Head of caudate nucleus (tissue), 42 donors: ENCODE measurements at regions not wholly inside any gene's neighbourhood (a gene's known extent, or its start where the extent isn't known, plus 50 kb on each side); places are given as distances from the start of the nearest gene placed in this dataset.

Source experiments
- DNase-seq, 42 donors: peaks; one replicate each; pipeline versions ENCODE4 v3.0.0 to v3.0.0-alpha.2; 2020 to 2021; ENCODE audit warnings: mixed read lengths in 7 of 42
- intact Hi-C: fragments of 100-400 bp; cut with DNase I; formaldehyde crosslinking; loops from one replicate; pipeline ENCODE4 v1.15.0; 2022

DNA sequence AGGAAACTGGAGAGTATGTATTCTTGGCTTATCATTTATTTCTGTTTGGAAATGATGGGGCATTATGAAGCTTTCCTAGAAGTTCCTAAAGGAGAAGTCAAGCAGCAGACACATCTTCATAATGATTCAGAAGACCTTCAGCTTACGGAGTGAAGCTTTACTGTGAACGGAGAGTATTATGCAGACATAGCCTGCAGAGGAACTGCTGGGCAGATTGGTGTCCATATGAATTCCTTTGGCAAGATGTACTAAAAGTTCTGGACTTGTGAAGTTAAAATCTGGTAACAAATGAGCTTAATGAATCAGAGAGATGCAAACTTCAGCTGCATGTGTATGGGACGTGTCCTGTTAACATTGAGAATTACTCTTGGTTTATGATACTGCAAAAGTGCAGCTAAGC lies 60.1 kb downstream of the NABP1 start:
- intact Hi-C loops = no loop called here
- no peak for DNase-seq

DNA sequence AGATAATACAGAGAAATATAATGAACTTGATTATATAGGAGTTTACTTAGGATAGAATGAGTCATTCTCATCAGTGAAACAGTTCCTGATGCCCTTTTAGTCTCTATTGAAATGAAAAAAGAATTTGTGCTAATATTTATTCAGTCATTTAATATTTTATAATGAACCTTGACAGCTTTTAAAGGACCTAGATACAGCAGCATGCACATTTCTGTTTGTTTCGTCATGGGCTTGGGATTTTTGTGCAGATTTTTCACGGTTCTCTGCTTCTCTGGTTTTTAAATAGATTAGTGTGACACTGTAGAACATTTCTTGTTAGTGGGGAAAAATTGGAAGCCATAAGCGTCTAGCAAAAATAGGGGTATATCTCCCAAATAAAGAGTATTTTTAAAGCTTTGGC lies 60.7 kb downstream of the NABP1 start:
- no peak for DNase-seq
- intact Hi-C loops = no loop called here

DNA sequence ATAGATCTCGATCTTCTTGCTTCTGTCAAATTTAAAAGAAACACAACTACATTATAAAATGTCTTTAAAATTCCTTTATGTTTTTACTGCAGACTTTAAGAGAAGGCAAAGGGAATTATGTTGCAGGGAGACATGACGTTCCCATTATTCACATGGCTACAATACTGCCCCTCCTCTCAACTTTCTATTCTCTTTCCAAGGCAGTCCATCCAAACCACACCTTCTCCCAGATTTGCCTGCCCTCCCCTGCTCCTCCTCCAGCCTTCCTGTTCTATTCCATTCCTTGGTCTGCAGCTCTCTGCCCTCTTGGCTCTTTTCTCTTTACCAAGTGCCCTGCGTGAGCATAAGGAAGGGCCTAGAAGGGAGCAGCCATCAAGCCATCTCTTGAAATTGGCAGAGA lies 61.3 kb downstream of the NABP1 start:
- no peak for DNase-seq
- intact Hi-C loops = no loop called here

GRCh38 chr2:191740016-191740419 lies 62.1 kb downstream of the NABP1 start:
- no peak for DNase-seq
- intact Hi-C loops = no loop called here

DNA sequence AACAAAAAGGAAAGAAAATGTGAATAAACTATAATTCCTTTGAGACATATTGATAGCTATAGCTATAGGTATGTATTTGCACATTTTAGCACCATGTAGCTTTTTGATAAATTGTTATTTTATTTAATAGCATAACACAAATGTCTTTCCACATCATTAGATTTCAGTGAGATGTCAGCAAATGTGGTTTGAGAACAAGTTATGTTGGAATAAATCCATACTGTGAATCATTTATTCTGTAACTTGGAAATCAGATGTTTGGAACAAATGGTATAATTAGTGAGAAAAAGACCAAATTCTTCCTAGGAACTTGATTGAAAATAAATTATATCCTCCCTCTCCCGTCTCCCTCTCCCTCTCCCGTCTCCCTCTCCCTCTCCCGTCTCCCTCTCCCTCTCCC lies 62.8 kb downstream of the NABP1 start:
- intact Hi-C loops = no loop called here
- no peak for DNase-seq

GRCh38 chr2:191746346-191747169 lies 68.6 kb downstream of the NABP1 start:
- intact Hi-C loops = no loop called here
- no peak for DNase-seq

DNA sequence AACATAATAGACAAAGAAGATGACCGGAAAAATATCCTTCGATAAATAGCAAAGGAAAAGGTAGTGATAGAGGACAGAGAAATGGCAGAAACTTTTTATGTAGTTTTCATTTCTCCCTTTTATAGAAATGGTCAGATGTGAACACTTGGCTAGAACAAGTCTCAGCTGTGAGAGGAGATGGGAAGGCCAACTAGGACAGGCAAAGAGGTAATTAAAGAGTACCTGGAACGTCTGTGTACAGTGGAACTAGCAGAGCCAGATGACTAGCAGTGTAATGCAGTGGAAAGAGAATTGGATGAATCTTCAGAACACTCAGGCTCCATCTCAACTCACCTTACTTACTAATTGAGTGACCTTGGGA lies 69.2 kb downstream of the NABP1 start:
- intact Hi-C loops = no loop called here
- DNase-seq = no peak

- no peak for DNase-seq
- intact Hi-C loops = no loop called here
Measured at GRCh38 chr2:191748059-191748461, 70.1 kb downstream of the NABP1 start.

DNA sequence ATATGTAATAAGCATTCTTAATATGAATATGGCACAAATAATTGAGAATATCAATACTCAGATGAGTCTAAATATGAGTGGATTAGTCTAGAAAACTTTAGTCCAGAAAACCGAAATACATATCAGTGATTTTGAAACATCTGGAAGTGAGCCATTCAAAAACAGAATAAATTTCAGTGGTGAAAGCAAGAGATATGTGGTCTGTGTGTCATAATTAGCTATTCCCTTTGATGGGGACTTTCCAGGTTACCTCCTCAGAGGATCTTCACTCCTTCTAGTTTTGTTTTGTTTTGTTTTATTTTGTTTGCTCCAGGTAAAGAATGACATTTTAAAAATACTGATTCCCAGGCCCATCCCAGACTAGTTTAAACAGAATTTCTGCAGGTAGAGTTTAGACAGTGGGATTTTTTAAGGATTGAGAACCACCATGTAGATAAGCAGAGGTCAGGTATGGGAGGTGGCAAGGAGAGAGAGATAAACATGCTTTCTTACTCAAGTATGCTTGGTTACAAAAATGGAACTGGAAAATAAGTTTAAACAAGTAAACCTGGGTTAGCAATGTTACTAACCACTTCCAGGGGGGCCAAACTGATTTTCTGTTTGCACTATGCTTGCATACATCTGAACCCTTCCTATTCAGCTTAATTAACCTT lies 70.7 kb downstream of the NABP1 start:
- intact Hi-C loops = no loop called here
- no peak for DNase-seq

- no peak for DNase-seq
- intact Hi-C loops = no loop called here
Measured at GRCh38 chr2:191749181-191749540, 71.2 kb downstream of the NABP1 start.

- DNase-seq = no peak
- intact Hi-C loops = no loop called here
Measured at GRCh38 chr2:191754103-191754502, 76.2 kb downstream of the NABP1 start.

DNA sequence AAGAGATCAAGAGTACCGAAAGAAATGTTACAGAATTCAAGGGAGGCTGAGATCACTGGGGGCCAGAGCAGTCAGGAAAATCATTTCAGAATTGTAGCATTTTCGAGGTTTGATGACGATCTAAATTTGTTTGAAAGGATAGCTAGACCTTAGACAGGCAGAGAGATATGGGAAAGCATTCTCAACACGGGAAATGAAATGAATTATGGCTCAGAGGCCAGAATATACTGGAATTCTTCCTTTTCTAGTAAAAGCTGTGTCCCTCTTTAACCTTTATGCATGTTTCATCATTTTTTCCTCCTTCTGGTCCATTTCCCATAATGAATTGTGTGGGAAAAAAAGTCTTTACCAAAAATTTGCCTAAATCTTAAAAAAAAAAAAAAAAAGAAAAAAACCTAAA lies 78.8 kb downstream of the NABP1 start:
- DNase-seq = no peak
- intact Hi-C loops = no loop called here

- DNase-seq = no peak
Measured at GRCh38 chr2:191757208-191757607, 79.3 kb downstream of the NABP1 start.

GRCh38 chr2:191758518-191759507 lies 80.9 kb downstream of the NABP1 start:
- intact Hi-C loops = no loop called here
- DNase-seq = peak in 31 of 42 donors; percentile 2 to 54 (median 24)

More at GRCh38 chr2:191757208-191757607, 79.3 kb downstream of the NABP1 start:
- intact Hi-C loops = no loop called here

DNA sequence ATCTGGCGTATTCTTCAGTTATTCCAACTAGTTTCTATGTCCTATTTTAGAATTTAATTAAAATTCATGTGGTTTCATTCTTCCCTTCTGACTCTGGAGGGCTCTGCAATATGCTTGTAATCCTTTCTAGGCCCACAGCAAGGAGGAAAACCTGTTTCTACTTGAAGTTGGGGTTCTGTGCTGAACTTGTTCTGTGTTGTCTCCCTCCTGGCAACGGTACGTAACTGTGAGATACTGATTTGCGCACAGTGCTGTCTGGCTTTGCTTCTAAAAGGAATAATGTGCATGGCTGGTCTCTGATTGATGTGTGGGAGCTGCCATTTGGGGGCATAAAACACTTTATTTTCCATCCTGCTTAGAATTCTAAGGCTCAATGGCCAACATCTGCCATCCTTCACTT lies 81.7 kb downstream of the NABP1 start:
- intact Hi-C loops = no loop called here
- no peak for DNase-seq

DNA sequence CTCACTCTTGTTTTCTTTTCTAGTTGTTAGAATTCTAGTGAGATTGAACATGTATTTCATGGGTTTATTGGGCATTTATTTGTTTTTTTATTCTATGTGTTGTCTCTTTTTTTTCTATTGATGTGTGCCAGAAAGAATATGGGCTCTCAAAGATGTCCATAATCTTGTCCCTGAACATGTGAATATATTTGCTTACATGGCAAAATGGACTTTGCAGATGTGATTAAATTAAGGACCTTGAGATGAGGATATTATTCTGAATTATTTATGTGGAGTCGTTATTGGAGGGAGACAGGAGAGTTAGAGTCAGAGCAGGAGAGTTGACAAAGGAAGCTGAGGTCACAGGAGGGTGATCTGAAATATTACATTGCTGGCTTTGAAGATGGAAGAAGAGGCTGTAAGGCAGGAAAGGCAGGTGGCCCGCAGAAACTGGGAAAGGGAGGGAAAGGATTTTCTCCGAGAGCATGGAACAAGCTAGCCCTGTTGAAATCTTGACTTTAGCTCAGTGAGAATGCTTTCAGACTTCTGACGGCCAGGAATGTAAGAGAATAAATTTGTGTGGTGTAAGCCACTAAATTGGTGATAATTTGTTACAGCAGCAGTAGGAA lies 82.8 kb downstream of the NABP1 start:
- no peak for DNase-seq
- intact Hi-C loops = no loop called here

- no peak for DNase-seq
- intact Hi-C loops = no loop called here
Measured at GRCh38 chr2:191773136-191773535, 73.8 kb downstream of the CAVIN2 start.

DNA sequence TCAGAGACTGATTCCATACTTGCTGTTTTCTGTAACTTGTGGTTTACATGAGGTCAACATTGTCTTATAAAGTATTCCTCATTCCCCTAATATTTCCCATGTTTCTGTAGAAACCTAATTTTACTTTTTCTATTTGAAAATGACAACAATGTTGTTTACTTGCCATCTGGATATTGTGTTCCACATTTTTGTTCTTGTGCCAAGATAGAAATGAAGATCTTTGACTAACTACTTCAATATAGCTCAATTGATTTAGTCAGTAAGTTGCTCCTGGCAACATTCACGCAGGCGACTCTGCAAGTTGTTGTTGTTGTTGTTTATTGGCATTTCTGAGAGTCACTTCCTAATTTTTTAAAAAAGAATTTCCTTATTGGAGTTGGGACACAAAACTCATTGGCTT lies 69.5 kb downstream of the CAVIN2 start:
- intact Hi-C loops = no loop called here
- no peak for DNase-seq

GRCh38 chr2:191778041-191778440 lies 68.8 kb downstream of the CAVIN2 start:
- DNase-seq = no peak
- intact Hi-C loops = no loop called here

DNA sequence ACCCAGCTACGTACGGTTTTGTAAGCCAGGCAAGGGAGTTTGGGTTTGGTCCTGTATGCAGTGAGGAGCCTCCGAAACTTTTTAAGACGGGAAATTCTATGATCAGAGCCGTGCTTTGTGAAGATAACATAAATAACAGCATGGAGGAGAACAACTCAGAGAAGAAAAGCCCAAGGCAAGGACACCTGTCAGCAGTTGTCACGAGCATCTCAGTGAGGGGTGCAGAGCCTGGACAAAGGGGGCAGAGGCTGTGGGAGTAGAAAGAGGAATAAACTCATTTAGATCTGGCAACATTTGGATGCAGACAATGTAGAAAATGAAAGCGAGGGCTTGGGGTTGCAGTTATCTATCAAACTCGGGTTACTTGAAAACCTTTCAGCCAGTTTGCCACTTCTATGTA lies 64.5 kb downstream of the CAVIN2 start:
- intact Hi-C loops = no loop called here
- no peak for DNase-seq
